DOHH2 (cell line): ENCODE measurements at regions not wholly inside any gene's neighbourhood (a gene's known extent, or its start where the extent isn't known, plus 50 kb on each side); places are given as distances from the start of the nearest gene placed in this dataset.

ENCODE experiments used
- H3F3A ChIP-seq: fragments of 200-600 bp; sonication (generic), shearing (Covaris generic); 2 replicates; pipeline ENCODE4 v1.6.0; 2016; ENCODE audit warnings: antibody characterized with exemption, mild to moderate bottlenecking; ENCODE audit not compliant: control insufficient read depth, insufficient read depth
- H3K27ac ChIP-seq: fragments of 200-600 bp; sonication (generic); 2 replicates; pipeline ENCODE4 v1.5.1; 2014; ENCODE audit warnings: low read depth, mild to moderate bottlenecking, low read length, moderate library complexity
- H3K27me3 ChIP-seq: fragments of 200-600 bp; sonication (generic); 2 replicates; pipeline ENCODE4 v1.6.1; 2014; ENCODE audit warnings: mild to moderate bottlenecking, low read length, mixed read lengths; ENCODE audit not compliant: control insufficient read depth
- H3K36me3 ChIP-seq: fragments of 200-600 bp; sonication (generic); 2 replicates; pipeline ENCODE4 v1.6.1; 2014; ENCODE audit warnings: mild to moderate bottlenecking, low read length, moderate library complexity, mixed read lengths; ENCODE audit not compliant: control insufficient read depth
- H3K4me1 ChIP-seq: fragments of 200-600 bp; sonication (generic); 2 replicates; pipeline ENCODE4 v1.6.1; 2014; ENCODE audit warnings: mild to moderate bottlenecking, low read length, mixed read lengths; ENCODE audit not compliant: control insufficient read depth
- H3K4me2 ChIP-seq: fragments of 200-600 bp; sonication (generic); 2 replicates; pipeline ENCODE4 v1.6.0; 2014; ENCODE audit warnings: mild to moderate bottlenecking, low read length, moderate library complexity
- H3K4me3 ChIP-seq: fragments of 200-600 bp; sonication (generic); 2 replicates; pipeline ENCODE4 v1.5.1; 2014; ENCODE audit warnings: mild to moderate bottlenecking, low read length, mixed read lengths
- H3K79me2 ChIP-seq: fragments of 200-600 bp; sonication (generic); 2 replicates; pipeline ENCODE4 v1.6.1; 2014; ENCODE audit warnings: mild to moderate bottlenecking, low read length, mixed read lengths; ENCODE audit not compliant: control insufficient read depth
- H3K9me2 ChIP-seq: fragments of 200-600 bp; sonication (generic); replicated peaks from 2 replicates; pipeline ENCODE4 v1.6.1; 2014; ENCODE audit warnings: mild to moderate bottlenecking, low read length, mixed read lengths; ENCODE audit not compliant: control insufficient read depth
- H3K9me3 ChIP-seq: fragments of 200-600 bp; sonication (generic); 2 replicates; pipeline ENCODE4 v1.6.1; 2014; ENCODE audit warnings: antibody characterized with exemption, low read length, mixed read lengths; ENCODE audit not compliant: control insufficient read depth, insufficient read depth
- H4K20me1 ChIP-seq: fragments of 200-600 bp; sonication (generic); 2 replicates; pipeline ENCODE4 v1.6.0; 2014; ENCODE audit warnings: low read depth, mild to moderate bottlenecking, antibody characterized with exemption, low read length, moderate library complexity; ENCODE audit not compliant: control insufficient read depth, insufficient read depth
- EZH2phosphoT487 ChIP-seq: fragments of 200-600 bp; sonication (generic); IDR thresholded peaks from 2 replicates; pipeline ENCODE4 v1.6.1; 2017; ENCODE audit warnings: borderline replicate concordance, mild to moderate bottlenecking, antibody characterized with exemption, low read length, moderate library complexity, mixed read lengths
- TF ChIP-seq, protein P1 (sequence below): fragments of 200-600 bp; sonication (generic); IDR thresholded peaks from one replicate; pipeline ENCODE4 v1.5.1; 2014; ENCODE audit warnings: antibody characterized with exemption, mild to moderate bottlenecking, low read depth, low read length; ENCODE audit not compliant: poor library complexity, severe bottlenecking

DNA sequence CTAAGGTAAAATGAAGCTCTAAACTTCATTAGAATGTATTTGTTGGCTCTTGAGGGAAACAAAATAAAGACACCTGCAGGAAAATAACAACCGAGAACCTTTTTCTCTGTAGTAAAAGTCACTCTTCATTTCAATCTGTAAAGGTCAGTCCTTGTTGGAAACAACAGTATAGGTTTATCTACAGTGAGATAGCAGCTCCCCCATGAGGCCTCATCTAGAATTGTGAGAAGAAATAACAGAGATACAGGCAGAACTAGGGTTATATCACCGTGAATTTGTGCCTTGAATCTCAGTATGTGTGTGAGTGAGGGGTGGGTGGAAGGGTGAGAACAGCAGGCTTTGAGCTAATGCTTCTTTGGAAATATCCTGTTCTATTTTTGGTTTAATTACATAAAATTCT lies 107.8 kb upstream of the FMR1 start:
- no peaks in the 10 kb centered on the region for H3F3A ChIP-seq
- H3K27ac ChIP-seq = no peak overlapping the region
- no peaks in the 10 kb centered on the region for H3K79me2 ChIP-seq
- no peaks in the 10 kb centered on the region for H4K20me1 ChIP-seq
- no peaks in the 10 kb centered on the region for H3K9me2 ChIP-seq
- H3K4me2 ChIP-seq = no peak overlapping the region
- H3K36me3 ChIP-seq = no peaks in the 10 kb centered on the region
- H3K4me3 ChIP-seq = no peak overlapping the region
- no peaks in the 10 kb centered on the region for H3K27me3 ChIP-seq
- no peaks in the 10 kb centered on the region for H3K9me3 ChIP-seq
- no peak for TF ChIP-seq EZH2phosphoT487
- TF ChIP-seq, protein P1, sequence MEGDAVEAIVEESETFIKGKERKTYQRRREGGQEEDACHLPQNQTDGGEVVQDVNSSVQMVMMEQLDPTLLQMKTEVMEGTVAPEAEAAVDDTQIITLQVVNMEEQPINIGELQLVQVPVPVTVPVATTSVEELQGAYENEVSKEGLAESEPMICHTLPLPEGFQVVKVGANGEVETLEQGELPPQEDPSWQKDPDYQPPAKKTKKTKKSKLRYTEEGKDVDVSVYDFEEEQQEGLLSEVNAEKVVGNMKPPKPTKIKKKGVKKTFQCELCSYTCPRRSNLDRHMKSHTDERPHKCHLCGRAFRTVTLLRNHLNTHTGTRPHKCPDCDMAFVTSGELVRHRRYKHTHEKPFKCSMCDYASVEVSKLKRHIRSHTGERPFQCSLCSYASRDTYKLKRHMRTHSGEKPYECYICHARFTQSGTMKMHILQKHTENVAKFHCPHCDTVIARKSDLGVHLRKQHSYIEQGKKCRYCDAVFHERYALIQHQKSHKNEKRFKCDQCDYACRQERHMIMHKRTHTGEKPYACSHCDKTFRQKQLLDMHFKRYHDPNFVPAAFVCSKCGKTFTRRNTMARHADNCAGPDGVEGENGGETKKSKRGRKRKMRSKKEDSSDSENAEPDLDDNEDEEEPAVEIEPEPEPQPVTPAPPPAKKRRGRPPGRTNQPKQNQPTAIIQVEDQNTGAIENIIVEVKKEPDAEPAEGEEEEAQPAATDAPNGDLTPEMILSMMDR = peak; percentile 42
- no peaks in the 10 kb centered on the region for H3K4me1 ChIP-seq

DNA sequence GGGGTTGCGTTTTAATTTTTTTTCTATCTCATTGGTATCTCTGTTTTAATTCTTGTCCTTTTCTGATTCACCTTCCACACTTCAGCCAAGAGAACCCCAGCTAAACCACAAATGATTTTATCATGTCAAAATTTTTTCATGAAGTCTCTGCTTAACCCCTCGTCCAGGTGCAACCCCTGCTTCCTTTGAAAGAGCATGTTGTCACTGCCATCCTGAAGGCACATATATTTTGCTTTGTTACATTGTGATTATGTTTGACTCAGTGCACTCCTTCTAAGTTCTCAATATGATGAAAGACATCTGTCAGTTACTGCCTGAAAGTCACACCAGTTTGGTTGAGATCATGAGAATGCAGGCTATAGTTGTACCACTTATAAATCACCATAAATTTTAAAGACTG lies 99.9 kb upstream of the FMR1 start:
- no peak overlapping the region for H3K27ac ChIP-seq
- H3K9me2 ChIP-seq = no peaks in the 10 kb centered on the region
- H3K4me1 ChIP-seq = no peaks in the 10 kb centered on the region
- TF ChIP-seq EZH2phosphoT487 = no peak
- TF ChIP-seq, protein P1 = no peak
- H3K36me3 ChIP-seq = no peaks in the 10 kb centered on the region
- no peak overlapping the region for H3K4me2 ChIP-seq
- H3K4me3 ChIP-seq = no peak overlapping the region
- H3K79me2 ChIP-seq = no peaks in the 10 kb centered on the region
- H4K20me1 ChIP-seq = no peaks in the 10 kb centered on the region
- no peaks in the 10 kb centered on the region for H3F3A ChIP-seq
- H3K27me3 ChIP-seq = no peaks in the 10 kb centered on the region
- H3K9me3 ChIP-seq = no peaks in the 10 kb centered on the region

DNA sequence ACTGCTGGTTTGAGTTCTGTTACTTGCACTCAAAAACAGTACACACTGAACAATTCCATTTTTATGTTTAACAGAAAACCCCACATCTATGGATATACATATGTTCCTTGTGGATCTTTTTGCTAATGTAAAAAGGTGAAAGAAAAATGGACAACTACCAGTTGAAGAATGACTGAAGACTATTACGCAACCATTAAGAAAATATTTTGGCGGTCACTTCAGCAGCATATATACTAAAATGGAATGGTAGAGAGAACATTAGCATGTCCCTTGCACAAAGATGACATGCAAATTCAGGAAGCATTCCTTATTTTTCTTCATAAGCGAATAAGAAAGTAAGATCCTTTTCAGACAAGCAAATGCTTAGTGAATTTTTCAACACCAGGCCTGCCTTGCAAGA lies 84.6 kb upstream of the FMR1 start:
- Histone ChIP-seq H3K4me1 (no peaks in the 10 kb centered on the region), H3K36me3 (no peaks in the 10 kb centered on the region), H3K4me3 (no peak overlapping the region), H4K20me1 (no peaks in the 10 kb centered on the region), H3K27ac (no peak overlapping the region), H3K9me3 (no peaks in the 10 kb centered on the region), H3K79me2 (no peaks in the 10 kb centered on the region), H3K9me2 (no peaks in the 10 kb centered on the region), H3K4me2 (no peak overlapping the region), H3K27me3 (no peaks in the 10 kb centered on the region), H3F3A (no peaks in the 10 kb centered on the region)
- TF ChIP-seq, protein P1 = no peak
- TF ChIP-seq EZH2phosphoT487 = no peak

DNA sequence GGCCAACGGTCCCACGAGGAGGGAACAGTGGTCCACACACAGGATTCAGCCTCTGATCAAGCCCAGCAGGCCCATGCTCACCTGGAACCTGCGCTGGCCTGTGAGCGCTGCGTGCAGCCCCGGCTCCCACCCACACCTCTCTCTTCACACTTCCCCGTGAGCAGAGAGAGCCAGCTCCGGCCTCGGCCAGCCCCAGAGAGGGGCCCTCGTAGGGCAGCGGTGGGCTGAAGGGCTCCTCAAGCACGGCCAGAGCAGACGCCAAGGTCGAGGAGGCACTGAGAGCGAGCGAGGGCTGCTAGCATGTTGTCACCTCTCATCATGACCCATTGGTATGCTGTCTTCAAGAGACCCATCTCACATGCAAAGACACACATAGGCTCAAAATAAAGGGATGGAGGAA lies 83.0 kb upstream of the FMR1 start:
- Histone ChIP-seq H3K27ac (no peak overlapping the region), H3K36me3 (no peaks in the 10 kb centered on the region), H4K20me1 (no peaks in the 10 kb centered on the region), H3K4me2 (no peak overlapping the region), H3K79me2 (no peaks in the 10 kb centered on the region), H3K9me2 (no peaks in the 10 kb centered on the region), H3K9me3 (no peaks in the 10 kb centered on the region), H3K4me3 (no peak overlapping the region), H3K27me3 (no peaks in the 10 kb centered on the region), H3F3A (no peaks in the 10 kb centered on the region), H3K4me1 (no peaks in the 10 kb centered on the region)
- TF ChIP-seq, protein P1 = no peak
- TF ChIP-seq EZH2phosphoT487 = no peak
